ENCODE measurements at regions not wholly inside any gene's neighbourhood (a gene's known extent, or its start where the extent isn't known, plus 50 kb on each side); places are given as distances from the start of the nearest gene placed in this dataset.

DNA sequence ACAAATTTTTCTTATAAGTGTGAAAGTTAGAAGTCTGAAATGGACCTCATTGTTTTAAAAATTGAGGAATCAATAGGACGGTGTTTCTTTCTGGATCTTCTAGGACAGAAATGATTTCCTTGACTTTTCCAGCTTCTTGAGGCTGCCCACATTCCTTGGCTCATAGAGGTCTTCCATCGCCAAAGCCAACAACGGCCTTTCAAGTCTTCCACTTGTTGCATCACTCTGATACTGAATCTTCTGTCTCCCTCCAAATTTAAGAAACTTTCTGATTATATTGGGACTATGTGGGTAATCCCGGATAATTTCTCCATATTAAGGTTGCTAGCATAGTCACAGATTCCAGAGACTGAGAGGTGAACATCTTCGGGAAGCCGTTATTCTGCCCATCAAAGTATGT is 595.4 kb upstream of the ADAMTS5 start:
- TF ChIP-seq, protein P1, sequence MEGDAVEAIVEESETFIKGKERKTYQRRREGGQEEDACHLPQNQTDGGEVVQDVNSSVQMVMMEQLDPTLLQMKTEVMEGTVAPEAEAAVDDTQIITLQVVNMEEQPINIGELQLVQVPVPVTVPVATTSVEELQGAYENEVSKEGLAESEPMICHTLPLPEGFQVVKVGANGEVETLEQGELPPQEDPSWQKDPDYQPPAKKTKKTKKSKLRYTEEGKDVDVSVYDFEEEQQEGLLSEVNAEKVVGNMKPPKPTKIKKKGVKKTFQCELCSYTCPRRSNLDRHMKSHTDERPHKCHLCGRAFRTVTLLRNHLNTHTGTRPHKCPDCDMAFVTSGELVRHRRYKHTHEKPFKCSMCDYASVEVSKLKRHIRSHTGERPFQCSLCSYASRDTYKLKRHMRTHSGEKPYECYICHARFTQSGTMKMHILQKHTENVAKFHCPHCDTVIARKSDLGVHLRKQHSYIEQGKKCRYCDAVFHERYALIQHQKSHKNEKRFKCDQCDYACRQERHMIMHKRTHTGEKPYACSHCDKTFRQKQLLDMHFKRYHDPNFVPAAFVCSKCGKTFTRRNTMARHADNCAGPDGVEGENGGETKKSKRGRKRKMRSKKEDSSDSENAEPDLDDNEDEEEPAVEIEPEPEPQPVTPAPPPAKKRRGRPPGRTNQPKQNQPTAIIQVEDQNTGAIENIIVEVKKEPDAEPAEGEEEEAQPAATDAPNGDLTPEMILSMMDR (IDR thresholded peaks at IDR 0.05; ENCODE audit: low read depth, low read length) = no peak
- no peak for TF ChIP-seq POLR2A (IDR thresholded peaks at IDR 0.05; ENCODE audit: extremely low read depth, insufficient read length)

All from NB4 (cell line).